AG04449 (cell line): ENCODE measurements at regions not wholly inside any gene's neighbourhood (a gene's known extent, or its start where the extent isn't known, plus 50 kb on each side); places are given as distances from the start of the nearest gene placed in this dataset.

ENCODE experiments used
- CTCF ChIA-PET: fragments of 350-600 bp; formaldehyde crosslinking; extraction: SDS; loops from one replicate; lab custom pipeline; 2021; ENCODE audit warnings: antibody characterized with exemption; lab: Yijun Ruan, JAX
- POLR2A ChIA-PET: fragments of 400-600, 350-600 bp; formaldehyde crosslinking; extraction: SDS; loops from one replicate; lab custom pipeline; 2020; ENCODE audit warnings: antibody characterized with exemption, inconsistent platforms; lab: Yijun Ruan, JAX
- DNase-seq: peaks from one replicate; pipeline ENCODE4 v3.0.0-alpha.2; 2010; ENCODE audit warnings: low read depth, low spot score
- H3K4me3 ChIP-seq: 2 replicates; pipeline ENCODE4 v1.5.1; 2011; ENCODE audit warnings: low read depth, mild to moderate bottlenecking, control low read depth, low read length
- TF ChIP-seq, protein P1 (sequence below): IDR thresholded peaks from one replicate; pipeline ENCODE4 v1.5.1; 2011; ENCODE audit warnings: mild to moderate bottlenecking, moderate library complexity, low read length, control low read depth, inconsistent platforms; ENCODE audit not compliant: insufficient read depth; ENCODE audit errors: missing control alignments

- no peak for DNase-seq
- TF ChIP-seq, protein P1, sequence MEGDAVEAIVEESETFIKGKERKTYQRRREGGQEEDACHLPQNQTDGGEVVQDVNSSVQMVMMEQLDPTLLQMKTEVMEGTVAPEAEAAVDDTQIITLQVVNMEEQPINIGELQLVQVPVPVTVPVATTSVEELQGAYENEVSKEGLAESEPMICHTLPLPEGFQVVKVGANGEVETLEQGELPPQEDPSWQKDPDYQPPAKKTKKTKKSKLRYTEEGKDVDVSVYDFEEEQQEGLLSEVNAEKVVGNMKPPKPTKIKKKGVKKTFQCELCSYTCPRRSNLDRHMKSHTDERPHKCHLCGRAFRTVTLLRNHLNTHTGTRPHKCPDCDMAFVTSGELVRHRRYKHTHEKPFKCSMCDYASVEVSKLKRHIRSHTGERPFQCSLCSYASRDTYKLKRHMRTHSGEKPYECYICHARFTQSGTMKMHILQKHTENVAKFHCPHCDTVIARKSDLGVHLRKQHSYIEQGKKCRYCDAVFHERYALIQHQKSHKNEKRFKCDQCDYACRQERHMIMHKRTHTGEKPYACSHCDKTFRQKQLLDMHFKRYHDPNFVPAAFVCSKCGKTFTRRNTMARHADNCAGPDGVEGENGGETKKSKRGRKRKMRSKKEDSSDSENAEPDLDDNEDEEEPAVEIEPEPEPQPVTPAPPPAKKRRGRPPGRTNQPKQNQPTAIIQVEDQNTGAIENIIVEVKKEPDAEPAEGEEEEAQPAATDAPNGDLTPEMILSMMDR = no peak
- no peak overlapping the region for H3K4me3 ChIP-seq
- POLR2A ChIA-PET = no interaction called here
- CTCF ChIA-PET = no interaction called here
Measured at GRCh38 chr10:105540381-105540780, 899.3 kb downstream of the SORCS3 start.

- TF ChIP-seq, protein P1 = no peak
- no peak overlapping the region for H3K4me3 ChIP-seq
- POLR2A ChIA-PET = no interaction called here
- DNase-seq = no peak
- CTCF ChIA-PET = no interaction called here
Measured at GRCh38 chr10:105538874-105539273, 897.8 kb downstream of the SORCS3 start.

DNA sequence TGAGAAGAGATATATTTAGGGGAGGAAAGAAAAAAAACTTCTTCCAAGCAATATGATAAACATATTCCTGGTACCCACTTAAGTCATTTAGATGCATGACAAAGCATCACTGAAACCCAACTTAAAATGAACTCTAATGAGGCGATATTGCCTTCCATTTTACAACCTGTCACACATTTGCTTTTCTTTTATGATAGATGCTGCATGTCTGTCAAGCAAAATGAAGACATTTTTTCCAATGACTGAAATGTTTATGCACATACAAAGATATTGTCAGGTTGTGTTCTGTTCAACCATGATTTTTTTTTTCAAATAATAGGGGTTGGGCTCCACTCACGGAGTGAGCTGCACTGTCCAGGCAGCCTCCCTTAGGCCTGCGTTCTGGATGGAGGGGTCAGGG lies 894.4 kb downstream of the SORCS3 start:
- H3K4me3 ChIP-seq = no peak overlapping the region
- no peak for DNase-seq
- TF ChIP-seq, protein P1 = no peak
- CTCF ChIA-PET = no interaction called here
- POLR2A ChIA-PET = no interaction called here

- H3K4me3 ChIP-seq = no peak overlapping the region
- DNase-seq = no peak
- TF ChIP-seq, protein P1 = no peak
- CTCF ChIA-PET = no interaction called here
- POLR2A ChIA-PET = no interaction called here
Measured at GRCh38 chr10:105534086-105534485, 893.0 kb downstream of the SORCS3 start.

DNA sequence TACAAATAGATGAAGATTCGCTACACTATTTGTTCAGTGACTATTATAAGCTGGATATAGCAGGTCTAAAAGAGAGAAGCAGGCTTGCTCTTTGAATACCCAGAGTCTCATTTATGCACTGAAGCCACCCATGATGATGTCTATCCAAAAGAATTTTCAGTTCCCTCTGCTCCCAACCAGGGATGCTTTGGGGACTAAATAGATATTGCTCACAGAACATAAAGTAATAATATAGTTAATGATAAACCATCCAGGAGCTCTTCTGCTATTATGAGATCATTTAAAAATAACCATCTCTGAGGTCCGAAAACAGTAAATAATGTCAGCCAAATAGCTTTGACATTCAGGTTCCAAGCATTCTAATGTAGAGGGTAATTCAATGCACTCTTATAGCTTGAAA lies 875.4 kb downstream of the SORCS3 start:
- no peak overlapping the region for H3K4me3 ChIP-seq
- CTCF ChIA-PET = no interaction called here
- TF ChIP-seq, protein P1 = no peak
- no peak for DNase-seq
- POLR2A ChIA-PET = no interaction called here

DNA sequence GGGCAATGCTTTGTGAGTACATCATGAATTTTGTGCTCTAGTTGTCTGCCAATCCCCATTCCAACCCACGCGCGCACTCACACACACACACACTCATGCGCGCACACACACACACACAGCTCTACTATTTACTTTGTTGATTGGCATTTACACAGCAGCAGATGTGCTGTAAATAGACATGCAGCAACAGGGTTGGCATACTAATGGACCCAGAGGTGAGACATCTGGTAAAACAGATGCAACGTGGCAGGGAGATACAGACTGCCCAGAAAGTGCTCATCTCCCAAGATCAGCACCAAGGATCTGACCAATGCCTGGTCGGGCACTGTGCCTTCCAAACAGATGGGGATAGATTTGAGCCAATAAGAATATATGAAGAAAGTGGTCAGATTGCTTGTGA lies 873.0 kb downstream of the SORCS3 start:
- no peak overlapping the region for H3K4me3 ChIP-seq
- no peak for DNase-seq
- ChIA-PET CTCF (no interaction called here), POLR2A (no interaction called here)
- TF ChIP-seq, protein P1 = no peak
